A673 (cell line): ENCODE measurements at regions not wholly inside any gene's neighbourhood (a gene's known extent, or its start where the extent isn't known, plus 50 kb on each side); places are given as distances from the start of the nearest gene placed in this dataset.
"Not testable (repeated sequence)": the region's sequence is repeated elsewhere in the genome, so short reads cannot be mapped to it uniquely, and the experiment has no call there.

ENCODE experiments used
- BruUV-seq: library from RNA; stranded (reverse); fragments of 400-500 nt; replicated peaks from 2 replicates; lab custom pipeline; 2021; lab: Mats Ljungman, UMichigan
- CTCF ChIA-PET: fragments of 300-600 bp; sonication (Branson Sonifier 250); formaldehyde crosslinking; loops from one replicate; lab custom pipeline; 2022; ENCODE audit warnings: antibody characterized with exemption; lab: Charles Lee
- POLR2A ChIA-PET: fragments of 300-600 bp; sonication (Branson Sonifier 250); formaldehyde crosslinking; loops from one replicate; lab custom pipeline; 2022; ENCODE audit warnings: antibody characterized with exemption; ENCODE audit not compliant: low non-redundant PET; lab: Charles Lee
- DNase-seq: peaks from one replicate; pipeline ENCODE4 v3.0.0-alpha.2; 2015; ENCODE audit warnings: low spot score
- H3K27ac ChIP-seq: fragments of 200-600 bp; sonication (generic); 2 replicates; pipeline ENCODE4 v1.5.1; 2016; ENCODE audit warnings: mixed run types, low read depth, mild to moderate bottlenecking, mixed read lengths, antibody characterized with exemption, low read length; ENCODE audit not compliant: poor library complexity, severe bottlenecking
- H3K27me3 ChIP-seq: fragments of 200-600 bp; sonication (generic); replicated peaks from 2 replicates; pipeline ENCODE4 v1.6.1; 2017; ENCODE audit warnings: mixed run types, low read depth, mild to moderate bottlenecking, mixed read lengths, antibody characterized with exemption, low read length; ENCODE audit not compliant: insufficient read depth, poor library complexity
- H3K36me3 ChIP-seq: fragments of 200-600 bp; sonication (generic); 2 replicates; pipeline ENCODE4 v1.6.1; 2016; ENCODE audit warnings: mixed run types, mild to moderate bottlenecking, mixed read lengths, antibody characterized with exemption, low read length; ENCODE audit not compliant: insufficient read depth, poor library complexity, severe bottlenecking
- H3K4me1 ChIP-seq: fragments of 200-600 bp; sonication (generic); 2 replicates; pipeline ENCODE4 v1.6.1; 2017; ENCODE audit warnings: mixed run types, mild to moderate bottlenecking, mixed read lengths, antibody characterized with exemption, low read length; ENCODE audit not compliant: insufficient read depth, poor library complexity, severe bottlenecking
- H3K4me3 ChIP-seq: fragments of 200-600 bp; sonication (generic); 2 replicates; pipeline ENCODE4 v1.5.1; 2016; ENCODE audit warnings: low read depth, mixed run types, mild to moderate bottlenecking, mixed read lengths, low read length; ENCODE audit not compliant: poor library complexity, severe bottlenecking
- H3K9me3 ChIP-seq: fragments of 200-600 bp; sonication (generic); 2 replicates; pipeline ENCODE4 v1.6.1; 2016; ENCODE audit warnings: mixed run types, low read depth, mild to moderate bottlenecking, mixed read lengths, antibody characterized with exemption, low read length; ENCODE audit not compliant: poor library complexity, severe bottlenecking
- CTCF ChIP-seq: fragments of 300-800, 200-600 bp; sonication (generic); conservative IDR thresholded peaks from 2 replicates; pipeline ENCODE4 v1.5.1; 2017; ENCODE audit warnings: low read depth, mild to moderate bottlenecking, antibody characterized with exemption, low read length, moderate library complexity, mixed read lengths
- EZH2 ChIP-seq: fragments of 200-600 bp; sonication (generic); IDR thresholded peaks from 2 replicates; pipeline ENCODE4 v1.6.1; 2017; ENCODE audit warnings: borderline replicate concordance, low read depth, mild to moderate bottlenecking, mixed read lengths, antibody characterized with exemption, low read length; ENCODE audit not compliant: poor library complexity, severe bottlenecking
- intact Hi-C: fragments of 100-400 bp; cut with micrococcal nuclease; formaldehyde crosslinking; loops from one replicate; pipeline ENCODE4 v1.10.0; 2022; ENCODE audit not compliant: unreplicated experiment

- H3K4me3 ChIP-seq, result no peak overlapping the region
- ChIA-PET CTCF (no interaction called here), POLR2A (no interaction called here)
- H3K9me3 ChIP-seq, result peaks cover 3% of the 10 kb centered on the region
- H3K27me3 ChIP-seq, result no peaks in the 10 kb centered on the region
- intact Hi-C loops, result no loop called here
- BruUV-seq, result no TSS peak
- H3K4me1 ChIP-seq, result no peaks in the 10 kb centered on the region
- no peak for DNase-seq
- TF ChIP-seq CTCF (no peak), EZH2 (no peak)
- no peaks in the 10 kb centered on the region for H3K36me3 ChIP-seq
- H3K27ac ChIP-seq, result no peak overlapping the region
Observed at GRCh38 chr21:22020221-22020620, 1022.0 kb downstream of the NCAM2 start.

GRCh38 chr21:22023896-22024295 lies 1025.7 kb downstream of the NCAM2 start:
- intact Hi-C loops, BruUV-seq, H3K27me3 ChIP-seq, H3K9me3 ChIP-seq, H3K4me3 ChIP-seq, H3K4me1 ChIP-seq, H3K27ac ChIP-seq, DNase-seq, CTCF ChIA-PET, POLR2A ChIA-PET, H3K36me3 ChIP-seq: not testable (repeated sequence)

- intact Hi-C loops, result no loop called here
- no TSS peak for BruUV-seq
- no peaks in the 10 kb centered on the region for H3K4me1 ChIP-seq
- no peaks in the 10 kb centered on the region for H3K27me3 ChIP-seq
- H3K9me3 ChIP-seq, result no peaks in the 10 kb centered on the region
- no peak overlapping the region for H3K27ac ChIP-seq
- TF ChIP-seq EZH2 (no peak), CTCF (no peak)
- no peak overlapping the region for H3K4me3 ChIP-seq
- no peak for DNase-seq
- POLR2A ChIA-PET, result no interaction called here
- CTCF ChIA-PET, result no interaction called here
- no peaks in the 10 kb centered on the region for H3K36me3 ChIP-seq
Observed at GRCh38 chr21:22044431-22044830, 1046.2 kb downstream of the NCAM2 start.

- Histone ChIP-seq H3K4me1 (no peaks in the 10 kb centered on the region), H3K4me3 (no peak overlapping the region), H3K9me3 (no peaks in the 10 kb centered on the region), H3K27me3 (no peaks in the 10 kb centered on the region), H3K27ac (no peak overlapping the region), H3K36me3 (no peaks in the 10 kb centered on the region)
- intact Hi-C loops, result no loop called here
- TF ChIP-seq EZH2 (no peak), CTCF (no peak)
- ChIA-PET CTCF (no interaction called here), POLR2A (no interaction called here)
- no peak for DNase-seq
- no TSS peak for BruUV-seq
Observed at GRCh38 chr21:22046576-22046975, 1048.4 kb downstream of the NCAM2 start.
